WERI-Rb-1 (cell line): ENCODE measurements at regions not wholly inside any gene's neighbourhood (a gene's known extent, or its start where the extent isn't known, plus 50 kb on each side); places are given as distances from the start of the nearest gene placed in this dataset.

Experiments used
- DNase-seq: peaks from one replicate; pipeline ENCODE4 v3.0.0-alpha.2; 2020
- H3K27ac ChIP-seq: fragments of 250-450 bp; sonication (Bioruptor Pico); 2 replicates; pipeline ENCODE4 v1.5.1; 2020; ENCODE audit warnings: mild to moderate bottlenecking, moderate library complexity
- H3K27me3 ChIP-seq: fragments of 250-450 bp; sonication (Bioruptor Pico); 2 replicates; pipeline ENCODE4 v1.5.1; 2021; ENCODE audit warnings: mild to moderate bottlenecking, low read depth, moderate library complexity; ENCODE audit not compliant: insufficient read depth, severe bottlenecking
- H3K36me3 ChIP-seq: fragments of 250-450 bp; sonication (Bioruptor Pico); 2 replicates; pipeline ENCODE4 v1.5.1; 2020; ENCODE audit warnings: mild to moderate bottlenecking, moderate library complexity
- H3K4me3 ChIP-seq: 2 replicates; pipeline ENCODE4 v1.5.1; 2011; ENCODE audit warnings: low read depth, mild to moderate bottlenecking, control low read depth, low read length
- H3K9me3 ChIP-seq: fragments of 250-450 bp; sonication (Bioruptor Pico); 2 replicates; pipeline ENCODE4 v1.5.1; 2021; ENCODE audit warnings: mild to moderate bottlenecking, moderate library complexity; ENCODE audit not compliant: severe bottlenecking
- TF ChIP-seq, protein P1 (sequence below): IDR thresholded peaks from 2 replicates; pipeline ENCODE4 v1.5.1; 2011; ENCODE audit warnings: low read depth, mild to moderate bottlenecking, control low read depth, inconsistent platforms, low read length

GRCh38 chr9:109597496-109597895 lies 99.4 kb upstream of the PTPN3 start:
- H3K27ac ChIP-seq, result no peak overlapping the region
- H3K36me3 ChIP-seq, result no peaks in the 10 kb centered on the region
- no peaks in the 10 kb centered on the region for H3K9me3 ChIP-seq
- no peak overlapping the region for H3K4me3 ChIP-seq
- TF ChIP-seq, protein P1, sequence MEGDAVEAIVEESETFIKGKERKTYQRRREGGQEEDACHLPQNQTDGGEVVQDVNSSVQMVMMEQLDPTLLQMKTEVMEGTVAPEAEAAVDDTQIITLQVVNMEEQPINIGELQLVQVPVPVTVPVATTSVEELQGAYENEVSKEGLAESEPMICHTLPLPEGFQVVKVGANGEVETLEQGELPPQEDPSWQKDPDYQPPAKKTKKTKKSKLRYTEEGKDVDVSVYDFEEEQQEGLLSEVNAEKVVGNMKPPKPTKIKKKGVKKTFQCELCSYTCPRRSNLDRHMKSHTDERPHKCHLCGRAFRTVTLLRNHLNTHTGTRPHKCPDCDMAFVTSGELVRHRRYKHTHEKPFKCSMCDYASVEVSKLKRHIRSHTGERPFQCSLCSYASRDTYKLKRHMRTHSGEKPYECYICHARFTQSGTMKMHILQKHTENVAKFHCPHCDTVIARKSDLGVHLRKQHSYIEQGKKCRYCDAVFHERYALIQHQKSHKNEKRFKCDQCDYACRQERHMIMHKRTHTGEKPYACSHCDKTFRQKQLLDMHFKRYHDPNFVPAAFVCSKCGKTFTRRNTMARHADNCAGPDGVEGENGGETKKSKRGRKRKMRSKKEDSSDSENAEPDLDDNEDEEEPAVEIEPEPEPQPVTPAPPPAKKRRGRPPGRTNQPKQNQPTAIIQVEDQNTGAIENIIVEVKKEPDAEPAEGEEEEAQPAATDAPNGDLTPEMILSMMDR, result no peak
- peaks cover 95% of the 10 kb centered on the region for H3K27me3 ChIP-seq
- no peak for DNase-seq

GRCh38 chr9:109599131-109599530 lies 101.0 kb upstream of the PTPN3 start:
- no peak for DNase-seq
- no peaks in the 10 kb centered on the region for H3K36me3 ChIP-seq
- no peak overlapping the region for H3K4me3 ChIP-seq
- TF ChIP-seq, protein P1, result no peak
- H3K27ac ChIP-seq, result no peak overlapping the region
- H3K27me3 ChIP-seq, result peaks cover 95% of the 10 kb centered on the region
- H3K9me3 ChIP-seq, result no peaks in the 10 kb centered on the region

DNA sequence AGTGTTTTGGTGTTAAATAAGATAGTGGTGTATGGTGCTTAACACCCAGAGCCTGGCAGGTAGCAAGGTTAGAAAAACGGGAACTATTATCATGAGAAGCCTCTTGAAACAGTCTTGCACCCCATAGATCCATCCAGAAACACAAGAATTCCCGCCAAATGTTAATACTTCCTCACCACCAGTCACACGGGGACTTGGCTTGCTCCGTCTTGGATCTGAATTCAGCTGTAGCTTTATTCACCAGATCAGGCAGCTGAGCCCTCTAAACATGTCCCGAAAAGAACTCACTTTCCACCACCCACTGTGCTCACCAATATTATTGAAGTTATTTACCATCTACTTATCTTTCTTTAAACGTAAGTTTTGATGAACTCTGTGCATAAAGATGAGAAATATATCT lies 101.6 kb upstream of the PTPN3 start:
- Histone ChIP-seq H3K27ac (no peak overlapping the region), H3K9me3 (no peaks in the 10 kb centered on the region), H3K27me3 (peaks cover 95% of the 10 kb centered on the region), H3K4me3 (no peak overlapping the region), H3K36me3 (no peaks in the 10 kb centered on the region)
- TF ChIP-seq, protein P1, result no peak
- no peak for DNase-seq

DNA sequence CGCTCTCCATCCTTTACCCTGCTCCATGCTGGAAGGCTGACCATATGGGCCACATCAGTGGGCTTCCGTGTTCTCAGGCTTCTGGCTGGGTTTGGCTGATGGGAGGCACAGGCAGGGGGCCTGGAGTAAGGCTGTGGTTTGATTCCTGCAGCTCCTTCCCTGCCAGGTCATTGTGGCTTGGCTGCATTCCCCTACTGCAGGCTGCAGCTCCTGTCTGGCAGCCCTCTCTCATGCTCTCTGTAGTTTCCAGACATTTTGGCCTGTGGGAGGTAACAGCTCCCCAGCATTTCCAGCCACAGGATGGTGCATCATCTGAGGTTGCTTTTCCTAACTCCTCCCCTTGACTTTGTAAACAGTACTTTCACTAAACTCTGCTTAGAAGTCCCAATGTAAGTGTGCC lies 102.0 kb upstream of the PTPN3 start:
- H3K27ac ChIP-seq, result no peak overlapping the region
- H3K36me3 ChIP-seq, result no peaks in the 10 kb centered on the region
- H3K4me3 ChIP-seq, result no peak overlapping the region
- TF ChIP-seq, protein P1, result no peak
- DNase-seq, result no peak
- peaks cover 95% of the 10 kb centered on the region for H3K27me3 ChIP-seq
- H3K9me3 ChIP-seq, result no peaks in the 10 kb centered on the region

DNA sequence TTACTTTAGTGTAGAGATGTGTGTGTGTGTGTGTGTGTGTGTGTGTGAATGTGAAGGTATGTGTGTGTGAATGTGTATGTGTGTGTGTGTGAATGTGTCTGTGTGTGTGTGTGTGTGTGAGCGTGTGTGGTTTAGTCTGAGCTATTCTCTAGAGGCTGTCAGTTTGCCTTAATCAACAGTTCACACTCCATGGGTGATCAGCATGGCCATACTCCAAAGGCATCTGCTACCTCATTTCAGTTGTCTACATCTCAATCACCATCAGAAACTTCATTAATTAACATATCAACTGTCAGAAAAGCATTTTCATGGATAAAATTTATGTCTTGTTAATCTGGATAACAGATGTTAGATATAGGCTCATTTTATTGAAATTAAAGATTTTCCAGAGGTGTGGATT lies 103.1 kb upstream of the PTPN3 start:
- Histone ChIP-seq H3K4me3 (no peak overlapping the region), H3K27ac (no peak overlapping the region), H3K36me3 (no peaks in the 10 kb centered on the region), H3K27me3 (peaks cover 96% of the 10 kb centered on the region), H3K9me3 (no peaks in the 10 kb centered on the region)
- no peak for DNase-seq
- TF ChIP-seq, protein P1, result no peak

DNA sequence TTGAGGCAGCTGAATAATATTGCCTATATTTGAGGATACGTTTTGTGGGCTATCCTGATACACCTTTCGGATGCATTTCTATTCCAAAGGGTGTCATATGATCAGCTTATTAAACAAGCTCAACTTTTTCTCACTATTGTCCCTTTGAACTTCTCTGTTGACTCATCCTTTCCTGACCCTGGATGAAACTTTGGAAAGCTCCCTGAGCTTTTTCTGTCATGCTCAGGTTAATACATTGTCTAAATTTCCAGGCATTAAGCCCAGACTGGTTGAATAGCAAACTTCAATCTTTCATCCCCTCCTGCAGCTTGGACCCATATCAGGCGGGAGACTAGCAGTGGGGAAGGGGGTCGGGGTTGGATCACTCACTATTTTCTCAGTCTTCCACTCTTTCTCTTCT lies 104.9 kb upstream of the PTPN3 start:
- H3K4me3 ChIP-seq, result no peak overlapping the region
- H3K27me3 ChIP-seq, result peaks cover 95% of the 10 kb centered on the region
- no peak for DNase-seq
- TF ChIP-seq, protein P1, result no peak
- no peaks in the 10 kb centered on the region for H3K9me3 ChIP-seq
- H3K27ac ChIP-seq, result no peak overlapping the region
- H3K36me3 ChIP-seq, result no peaks in the 10 kb centered on the region
